GM21786 (cell line): ENCODE measurements at regions not wholly inside any gene's neighbourhood (a gene's known extent, or its start where the extent isn't known, plus 50 kb on each side); places are given as distances from the start of the nearest gene placed in this dataset.
"Not testable (repeated sequence)": the region's sequence is repeated elsewhere in the genome, so short reads cannot be mapped to it uniquely, and the experiment has no call there.

Experiments used
- ATAC-seq: cut with Tn5 transposase; IDR thresholded peaks from one replicate; pipeline ENCODE4 v1.9.1; 2021; ENCODE audit not compliant: unreplicated experiment

DNA sequence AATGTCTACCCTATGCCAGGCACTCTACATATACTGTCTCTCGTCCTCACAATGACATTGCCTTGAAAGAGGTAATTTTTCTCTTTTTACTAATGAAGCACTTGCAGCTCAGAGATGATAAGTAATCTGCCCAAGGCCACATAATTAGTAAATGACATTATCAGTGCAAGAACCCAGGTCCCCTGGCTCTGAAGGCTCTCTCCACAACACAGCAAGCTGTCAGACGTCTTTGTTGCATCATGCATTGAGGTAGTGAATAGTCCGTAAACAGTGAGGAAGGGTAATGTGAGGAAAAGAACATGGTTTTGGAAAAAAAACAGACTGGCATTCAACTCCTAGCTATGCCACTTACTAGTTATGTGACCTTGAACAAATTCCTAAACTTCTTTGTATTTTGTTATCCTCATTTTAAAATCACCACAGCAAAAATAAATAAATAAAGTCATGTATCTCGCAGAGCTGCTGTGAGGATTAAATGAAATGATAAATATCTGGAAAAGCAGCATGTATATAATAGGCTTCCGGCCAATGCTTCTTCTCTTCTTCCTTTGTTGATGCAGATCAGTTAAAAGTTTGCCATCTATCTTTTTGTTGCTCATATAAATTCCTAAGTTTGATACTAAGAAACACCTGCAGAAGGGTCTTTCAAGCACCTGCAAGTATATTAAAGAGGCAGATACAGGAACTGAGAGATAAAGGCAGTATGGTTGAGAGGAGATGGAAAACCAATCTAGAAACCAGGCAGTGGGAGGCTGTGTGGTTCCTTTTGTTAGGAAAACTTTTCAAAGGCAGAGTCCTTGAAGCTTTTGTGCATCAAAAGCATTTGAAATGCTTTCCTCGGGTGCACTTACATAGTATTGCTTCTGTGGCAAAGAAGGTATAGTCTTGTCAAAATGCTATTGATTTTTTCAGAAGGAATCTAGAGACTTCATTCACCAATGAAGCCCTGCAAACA lies 82.8 kb downstream of the BTG1 start:
- no peak for ATAC-seq

DNA sequence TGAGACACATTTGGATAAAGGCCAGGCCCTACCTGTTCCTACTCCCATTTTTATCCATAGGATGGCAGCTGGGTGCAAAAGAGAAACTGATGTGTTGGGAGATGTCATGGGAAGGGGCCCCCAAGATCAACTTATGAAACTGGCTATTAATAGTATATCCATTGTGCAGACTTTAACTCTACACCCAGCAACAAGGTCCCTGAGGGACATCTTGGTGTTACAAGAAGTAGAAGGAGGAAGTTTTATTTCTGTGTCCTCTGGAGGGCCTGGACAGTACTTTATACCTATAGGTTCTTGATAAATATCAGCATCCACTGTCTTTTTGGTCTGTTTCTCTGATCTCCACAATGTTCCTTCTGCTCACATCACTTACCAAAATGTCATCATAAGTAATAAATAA lies 84.6 kb downstream of the BTG1 start:
- no peak for ATAC-seq

DNA sequence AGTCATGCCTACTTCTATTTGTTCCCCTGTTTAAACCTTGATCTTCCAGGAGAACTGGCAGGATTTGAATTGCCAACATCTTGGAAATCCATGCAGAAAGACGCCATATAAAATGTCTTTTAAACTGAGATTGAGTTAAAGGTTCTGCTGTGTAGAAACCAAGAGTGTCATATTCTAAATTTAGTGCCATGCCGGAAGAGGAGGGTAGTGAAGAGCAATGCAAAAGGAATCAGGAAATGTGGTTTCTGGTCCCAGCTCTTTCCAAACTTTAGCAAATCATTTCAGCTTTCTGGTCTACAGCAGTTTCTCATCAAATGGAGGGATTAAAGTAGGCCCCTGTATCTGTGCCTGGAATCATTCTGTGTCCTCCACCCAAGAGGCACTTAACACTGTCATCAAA lies 85.7 kb downstream of the BTG1 start:
- no peak for ATAC-seq

- ATAC-seq = peak; percentile 67
Measured at GRCh38 chr12:92058664-92059063, 87.0 kb downstream of the BTG1 start.

GRCh38 chr12:92056756-92057155 lies 88.9 kb downstream of the BTG1 start:
- not testable (repeated sequence) for ATAC-seq

DNA sequence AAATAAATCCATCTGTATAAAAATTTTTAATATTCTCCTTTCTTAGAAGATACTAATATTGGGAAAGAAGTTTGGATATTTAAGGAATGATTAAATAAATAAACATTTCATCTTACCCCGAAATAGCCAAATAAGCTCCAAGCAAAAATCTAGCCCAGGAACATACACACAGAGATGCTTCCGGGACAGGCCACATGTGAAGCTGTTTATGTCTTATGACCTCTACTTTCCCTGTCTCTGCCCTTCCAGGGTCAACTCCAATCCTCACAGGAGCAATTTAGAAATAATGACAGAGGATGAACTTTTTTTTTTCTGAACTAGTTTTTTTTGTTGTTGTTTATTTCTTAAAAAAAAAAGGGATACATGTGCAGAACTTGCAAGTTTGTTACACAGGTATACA lies 89.4 kb downstream of the BTG1 start:
- ATAC-seq = no peak

GRCh38 chr12:92055877-92056276 lies 89.8 kb downstream of the BTG1 start:
- ATAC-seq = no peak

GRCh38 chr12:92051441-92051840 lies 94.2 kb downstream of the BTG1 start:
- ATAC-seq = no peak

DNA sequence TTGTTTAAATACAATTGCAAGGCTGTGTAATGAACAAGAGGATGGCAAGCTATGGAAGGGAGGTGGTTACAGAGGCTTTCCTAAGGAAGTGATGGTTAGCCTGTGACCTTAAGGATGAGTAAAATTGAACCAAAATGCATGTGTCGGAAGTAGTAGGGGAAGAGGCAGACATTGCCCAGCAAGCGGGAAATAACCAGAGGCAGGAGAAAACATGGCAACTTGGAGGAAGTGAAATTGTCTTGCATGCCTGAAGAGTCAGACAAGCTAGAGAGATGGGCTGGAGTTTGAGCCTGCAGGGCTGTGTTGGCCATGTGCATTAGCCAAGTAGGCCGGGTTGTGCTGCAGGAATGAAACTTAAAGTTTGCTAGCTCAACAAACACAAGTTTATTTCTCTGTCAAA lies 96.2 kb downstream of the BTG1 start:
- ATAC-seq = peak; percentile 85

DNA sequence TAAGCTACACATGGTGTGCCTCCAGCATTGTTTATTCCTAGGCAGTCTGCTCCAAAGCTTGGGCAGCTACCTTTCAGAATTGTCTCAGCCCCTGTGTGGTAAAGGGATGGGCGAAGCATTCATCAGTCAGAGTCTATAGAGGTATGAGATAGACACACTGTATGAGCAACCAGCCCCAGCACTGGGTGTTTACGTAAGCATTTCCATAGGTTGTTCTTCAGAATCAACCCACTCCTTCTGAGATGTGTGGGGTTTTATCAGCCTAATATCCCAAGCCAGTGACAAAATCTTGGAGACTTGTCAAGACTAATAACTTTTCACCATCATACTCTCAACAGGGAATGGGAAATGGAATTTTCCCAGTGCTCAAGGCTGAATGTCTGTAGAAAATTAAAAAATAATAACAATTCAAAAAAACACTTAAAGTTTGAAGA lies 98.2 kb downstream of the BTG1 start:
- ATAC-seq = no peak

DNA sequence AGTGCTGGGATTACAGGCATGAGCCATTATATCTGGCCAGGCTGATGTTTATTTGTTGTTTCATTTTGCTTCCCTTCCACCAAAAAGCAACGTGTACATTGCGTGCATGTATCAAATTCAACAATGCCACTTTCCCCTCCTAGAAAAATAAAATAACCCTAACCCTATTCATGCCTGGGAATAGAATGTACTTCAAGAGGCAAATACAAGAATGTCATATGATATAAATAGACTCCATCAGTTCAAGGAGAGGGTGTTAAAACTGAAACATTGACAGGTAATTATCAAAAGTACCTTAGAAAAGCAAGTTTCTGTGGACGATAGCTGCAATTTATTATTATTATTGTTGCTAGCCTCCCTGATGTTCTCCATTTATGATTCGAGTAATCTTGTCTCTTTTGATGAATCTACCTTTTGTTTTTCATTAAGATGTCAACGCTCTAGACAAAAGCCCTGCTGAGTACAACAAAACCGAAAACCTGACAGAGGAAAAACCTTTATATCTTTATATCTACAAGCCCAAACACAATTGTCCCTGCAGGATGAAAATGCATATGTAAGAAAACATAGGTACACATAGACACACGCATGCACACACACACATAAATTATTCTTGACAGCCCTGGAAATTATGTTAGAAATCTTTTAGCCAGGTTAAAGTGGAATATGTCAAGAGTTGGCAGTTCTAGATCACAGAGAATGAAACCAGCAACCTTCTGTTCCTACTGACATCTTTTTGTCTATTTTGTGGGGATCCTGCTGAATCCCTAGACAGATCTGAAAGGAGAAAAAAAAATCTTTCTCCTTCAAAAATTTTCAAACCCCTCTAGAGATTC lies 98.9 kb downstream of the BTG1 start:
- no peak for ATAC-seq

- no peak for ATAC-seq
Measured at GRCh38 chr12:92045852-92046251, 99.8 kb downstream of the BTG1 start.

GRCh38 chr12:92044435-92044834 lies 101.2 kb downstream of the BTG1 start:
- ATAC-seq = no peak

GRCh38 chr12:92042791-92043531 lies 102.7 kb downstream of the BTG1 start:
- ATAC-seq = no peak

DNA sequence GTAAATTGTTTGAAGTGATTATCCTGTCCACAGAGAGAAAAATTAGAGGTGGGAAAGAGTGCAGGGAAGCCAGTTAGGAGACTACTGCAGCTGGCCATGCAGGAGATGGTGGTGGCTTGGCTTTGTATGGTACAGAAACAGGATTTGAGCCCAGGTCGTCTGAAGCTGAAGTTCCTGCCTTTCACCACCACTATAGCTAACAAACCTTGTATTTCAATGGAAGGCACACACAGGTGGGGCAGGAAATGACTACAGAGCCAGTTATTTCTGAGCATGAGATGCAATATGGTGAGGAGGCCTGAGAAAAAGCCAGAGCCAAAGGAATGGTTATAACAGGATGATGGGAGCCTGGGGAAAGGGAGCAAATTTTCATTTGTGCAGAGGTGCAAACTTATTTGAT lies 103.9 kb downstream of the BTG1 start:
- no peak for ATAC-seq

- no peak for ATAC-seq
Measured at GRCh38 chr12:92039046-92039445, 106.6 kb downstream of the BTG1 start.

DNA sequence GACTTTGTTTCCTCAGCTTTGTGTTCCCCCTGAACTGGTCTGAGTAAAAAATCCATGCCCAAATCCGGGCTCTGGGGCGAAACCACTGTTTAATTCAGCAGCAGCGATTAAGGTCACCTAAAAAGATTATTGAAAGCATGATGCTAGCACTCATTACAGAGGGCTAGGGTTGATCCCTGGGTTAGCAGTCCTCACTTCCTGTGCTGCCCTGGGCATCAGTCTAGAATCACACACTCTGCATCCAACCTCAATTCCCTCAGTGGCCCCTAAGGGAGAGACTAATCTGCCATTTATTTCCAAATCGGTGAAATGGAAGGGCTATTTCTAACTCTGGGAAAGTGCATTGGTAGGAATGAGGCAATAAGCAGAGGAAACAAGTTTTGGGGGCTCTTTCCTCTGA lies 107.2 kb downstream of the BTG1 start:
- no peak for ATAC-seq

- ATAC-seq = no peak
Measured at GRCh38 chr12:92036771-92037453, 108.7 kb downstream of the BTG1 start.

DNA sequence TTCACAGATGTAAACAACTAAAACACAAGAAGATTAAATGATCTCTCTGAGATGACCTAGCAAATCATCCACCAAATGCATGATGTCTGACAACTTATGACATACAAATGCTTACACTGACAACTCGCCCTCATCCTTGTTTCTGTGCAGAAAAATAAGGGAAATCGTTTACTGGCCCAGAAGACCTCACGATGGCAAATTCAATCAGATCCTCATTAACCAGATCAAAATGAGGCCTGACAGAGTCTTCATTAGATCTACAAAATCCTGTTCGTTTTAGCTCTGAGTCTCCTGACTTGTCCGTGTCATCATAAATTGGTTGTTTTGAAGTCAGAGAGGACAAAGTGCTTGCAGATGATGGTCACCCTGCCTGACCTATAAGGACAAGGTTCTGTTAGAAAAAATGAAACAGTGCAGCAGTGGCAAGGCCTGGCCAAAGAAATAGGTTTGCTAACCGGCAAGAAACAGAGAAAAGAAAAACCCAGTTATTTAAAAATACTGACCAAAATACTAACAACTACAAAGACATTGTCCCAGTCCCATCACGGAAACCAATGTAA lies 109.5 kb downstream of the BTG1 start:
- ATAC-seq = no peak

GRCh38 chr12:92035477-92035876 lies 110.2 kb downstream of the BTG1 start:
- no peak for ATAC-seq
